WTC11 (cell line): ENCODE measurements at regions not wholly inside any gene's neighbourhood (a gene's known extent, or its start where the extent isn't known, plus 50 kb on each side); places are given as distances from the start of the nearest gene placed in this dataset.

Experiments
- ATAC-seq: fragments of 200-7000 bp; cut with Tn5 transposase; 2 replicates; pipeline ENCODE4 v1.10.0; 2021; ENCODE audit warnings: mild to moderate bottlenecking, moderate library complexity
- CTCF ChIA-PET: fragments of 300-600 bp; sonication (Branson Sonifier 250); formaldehyde crosslinking; loops from one replicate; lab custom pipeline; 2021; ENCODE audit warnings: antibody characterized with exemption; lab: Charles Lee
- POLR2A ChIA-PET: fragments of 350-600 bp; sonication (Branson Sonifier 250); formaldehyde crosslinking; loops from one replicate; lab custom pipeline; 2021; ENCODE audit warnings: antibody characterized with exemption; lab: Charles Lee
- DNase-seq: peaks from one replicate; pipeline ENCODE4 v3.0.0; 2021; ENCODE audit warnings: low spot score
- H3K27ac Mint-ChIP-seq: 2 replicates; pipeline ENCODE4 v1.8.0; 2021; ENCODE audit warnings: mixed read lengths
- H3K27me3 Mint-ChIP-seq: 2 replicates; pipeline ENCODE4 v1.8.0; 2021; ENCODE audit warnings: low read depth, mild to moderate bottlenecking, moderate library complexity, mixed read lengths
- H3K36me3 Mint-ChIP-seq: 2 replicates; pipeline ENCODE4 v1.8.0; 2021; ENCODE audit warnings: mixed read lengths
- H3K4me1 Mint-ChIP-seq: 2 replicates; pipeline ENCODE4 v1.8.0; 2022; ENCODE audit warnings: mixed read lengths
- H3K4me3 Mint-ChIP-seq: 2 replicates; pipeline ENCODE4 v1.8.0; 2021; ENCODE audit warnings: mild to moderate bottlenecking, moderate library complexity, mixed read lengths
- H3K9me3 Mint-ChIP-seq: 2 replicates; pipeline ENCODE4 v1.8.0; 2021; ENCODE audit warnings: mixed read lengths
- ATF2 ChIP-seq: sonication (generic); formaldehyde crosslinking; IDR thresholded peaks from 2 replicates; pipeline ENCODE4 v1.8.1; 2022; ENCODE audit warnings: low read depth, missing genetic modification reagents, borderline replicate concordance
- ATF3 ChIP-seq: sonication (generic); formaldehyde crosslinking; conservative IDR thresholded peaks from 2 replicates; pipeline ENCODE4 v1.8.1; 2022; ENCODE audit warnings: mild to moderate bottlenecking, missing genetic modification reagents
- E2F1 ChIP-seq: sonication (generic); formaldehyde crosslinking; IDR thresholded peaks from 2 replicates; pipeline ENCODE4 v1.8.0; 2022; ENCODE audit warnings: mild to moderate bottlenecking, missing genetic modification reagents
- E2F5 ChIP-seq: sonication (generic); formaldehyde crosslinking; IDR thresholded peaks from 2 replicates; pipeline ENCODE4 v1.8.1; 2022; ENCODE audit warnings: mild to moderate bottlenecking, moderate library complexity, missing genetic modification reagents
- FOXP4 ChIP-seq: sonication (generic); formaldehyde crosslinking; IDR thresholded peaks from 2 replicates; pipeline ENCODE4 v1.8.0; 2022; ENCODE audit warnings: mild to moderate bottlenecking, missing genetic modification reagents
- KAT7 ChIP-seq: sonication (generic); formaldehyde crosslinking; IDR thresholded peaks from 2 replicates; pipeline ENCODE4 v1.8.1; 2023; ENCODE audit warnings: missing genetic modification reagents, mild to moderate bottlenecking, borderline replicate concordance
- NFYB ChIP-seq: sonication (generic); formaldehyde crosslinking; conservative IDR thresholded peaks from 2 replicates; pipeline ENCODE4 v1.8.0; 2022; ENCODE audit warnings: low read depth, missing genetic modification reagents
- NR3C1 ChIP-seq: sonication (generic); formaldehyde crosslinking; conservative IDR thresholded peaks from 2 replicates; pipeline ENCODE4 v1.8.1; 2023; ENCODE audit warnings: low read depth, mild to moderate bottlenecking, missing genetic modification reagents
- SP1 ChIP-seq: sonication (generic); formaldehyde crosslinking; conservative IDR thresholded peaks from 2 replicates; pipeline ENCODE4 v1.8.1; 2022; ENCODE audit warnings: missing genetic modification reagents
- STAT6 ChIP-seq: sonication (generic); formaldehyde crosslinking; conservative IDR thresholded peaks from 2 replicates; pipeline ENCODE4 v1.8.1; 2023; ENCODE audit warnings: mild to moderate bottlenecking, low read depth, missing genetic modification reagents, moderate library complexity
- TEAD1 ChIP-seq: sonication (generic); formaldehyde crosslinking; IDR thresholded peaks from 2 replicates; pipeline ENCODE4 v1.8.0; 2022; ENCODE audit warnings: mild to moderate bottlenecking, missing genetic modification reagents
- TP53 ChIP-seq: sonication (generic); formaldehyde crosslinking; IDR thresholded peaks from 2 replicates; pipeline ENCODE4 v1.8.1; 2023; ENCODE audit warnings: mild to moderate bottlenecking, missing genetic modification reagents
- USF1 ChIP-seq: sonication (generic); formaldehyde crosslinking; IDR thresholded peaks from 2 replicates; pipeline ENCODE4 v1.8.0; 2022; ENCODE audit warnings: mild to moderate bottlenecking, missing genetic modification reagents
- ZBTB21 ChIP-seq: sonication (generic); formaldehyde crosslinking; IDR thresholded peaks from 2 replicates; pipeline ENCODE4 v1.8.1; 2023; ENCODE audit warnings: mild to moderate bottlenecking, missing genetic modification reagents, borderline replicate concordance
- ZNF532 ChIP-seq: fragments of 250-450 bp; sonication (Bioruptor Pico); IDR thresholded peaks from 2 replicates; pipeline ENCODE4 v1.9.0; 2021; ENCODE audit warnings: mild to moderate bottlenecking, borderline replicate concordance
- ZNF671 ChIP-seq: fragments of 250-450 bp; sonication (Bioruptor Pico); IDR thresholded peaks from 2 replicates; pipeline ENCODE4 v1.8.0; 2021; ENCODE audit warnings: mild to moderate bottlenecking

- POLR2A ChIA-PET, result no interaction called here
- H3K4me3 Mint-ChIP-seq, result no peak overlapping the region
- TF ChIP-seq NR3C1 (CRISPR knock-in tag), result no peak
- TF ChIP-seq E2F5 (CRISPR knock-in tag), result no peak
- TF ChIP-seq TEAD1, result no peak
- TF ChIP-seq TP53 (CRISPR knock-in tag), result no peak
- no peak for TF ChIP-seq ATF2 (CRISPR knock-in tag)
- TF ChIP-seq, all 79 proteins: peak for 0
- DNase-seq, result no peak
- Mint-ChIP-seq H3K27me3 (no peaks in the 10 kb centered on the region), H3K4me1 (peaks cover 4% of the 10 kb centered on the region), H3K9me3 (no peaks in the 10 kb centered on the region), H3K36me3 (no peaks in the 10 kb centered on the region), H3K27ac (no peak overlapping the region)
- ATAC-seq, result no peak
- CTCF ChIA-PET, result no interaction called here
Observed at GRCh38 chr7:110399421-110399820, 691.5 kb upstream of the LRRN3 start.

- ChIA-PET POLR2A (no interaction called here), CTCF (no interaction called here)
- Mint-ChIP-seq H3K4me3 (no peak overlapping the region), H3K27me3 (no peaks in the 10 kb centered on the region), H3K9me3 (no peaks in the 10 kb centered on the region), H3K36me3 (no peaks in the 10 kb centered on the region), H3K4me1 (peaks cover under 1% of the 10 kb centered on the region), H3K27ac (no peak overlapping the region)
- no peak for ATAC-seq
- TF ChIP-seq ZBTB21 (CRISPR knock-in tag) (no peak), E2F1 (CRISPR knock-in tag) (no peak), ZNF532 (CRISPR knock-in tag) (no peak), ATF3 (CRISPR knock-in tag) (no peak), STAT6 (CRISPR knock-in tag) (no peak)
- TF ChIP-seq, all 79 proteins: peak for 0
- no peak for DNase-seq
Observed at GRCh38 chr7:110400411-110400810, 690.5 kb upstream of the LRRN3 start.

- Mint-ChIP-seq H3K9me3 (peaks cover 9% of the 10 kb centered on the region), H3K27ac (no peak overlapping the region), H3K4me3 (no peak overlapping the region), H3K4me1 (no peaks in the 10 kb centered on the region), H3K27me3 (no peaks in the 10 kb centered on the region), H3K36me3 (no peaks in the 10 kb centered on the region)
- CTCF ChIA-PET, result no interaction called here
- TF ChIP-seq FOXP4 (CRISPR knock-in tag) (no peak), NFYB (no peak), USF1 (CRISPR knock-in tag) (no peak), SP1 (CRISPR knock-in tag) (no peak), ZNF671 (CRISPR knock-in tag) (no peak), KAT7 (no peak)
- ATAC-seq (no peak), DNase-seq (no peak)
- POLR2A ChIA-PET, result no interaction called here
Observed at GRCh38 chr7:110407242-110407641, 683.7 kb upstream of the LRRN3 start.
